HFF-Myc (cell line): ENCODE measurements at regions not wholly inside any gene's neighbourhood (a gene's known extent, or its start where the extent isn't known, plus 50 kb on each side); places are given as distances from the start of the nearest gene placed in this dataset.
"Not testable (repeated sequence)": the region's sequence is repeated elsewhere in the genome, so short reads cannot be mapped to it uniquely, and the experiment has no call there.

ENCODE experiments used
- DNase-seq: peaks from one replicate; pipeline ENCODE4 v3.0.0-alpha.2; 2011; ENCODE audit warnings: low read depth; ENCODE audit errors: extremely low read depth
- H3K4me3 ChIP-seq: replicated peaks from 2 replicates; pipeline ENCODE4 v1.5.1; 2011; ENCODE audit warnings: low read depth, mild to moderate bottlenecking, control low read depth, low read length
- TF ChIP-seq, protein P1 (sequence below): IDR thresholded peaks from 2 replicates; pipeline ENCODE4 v1.5.1; 2012; ENCODE audit warnings: mild to moderate bottlenecking, low read depth, low read length, control low read depth; ENCODE audit errors: missing control alignments

DNA sequence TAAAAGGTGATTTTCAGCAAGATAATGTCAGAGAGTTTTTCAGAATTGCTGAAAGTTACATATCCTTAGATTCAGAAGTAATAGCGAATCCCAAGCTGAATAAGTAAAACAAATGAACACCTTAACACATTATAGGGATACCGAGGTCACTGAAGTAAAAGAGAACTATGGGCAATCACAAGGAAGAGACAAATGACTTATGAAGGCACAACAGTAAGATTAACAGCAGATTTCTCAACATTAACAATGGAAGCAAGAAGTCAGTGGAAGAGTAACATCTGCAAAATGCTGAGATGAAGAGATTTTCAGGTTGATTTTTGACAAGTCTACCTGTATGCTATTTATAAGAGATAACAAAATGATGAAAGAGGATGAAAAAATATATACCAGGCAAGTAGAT is 86.1 kb upstream of the EZR start:
- DNase-seq: no peak
- no peak overlapping the region for H3K4me3 ChIP-seq
- TF ChIP-seq, protein P1, sequence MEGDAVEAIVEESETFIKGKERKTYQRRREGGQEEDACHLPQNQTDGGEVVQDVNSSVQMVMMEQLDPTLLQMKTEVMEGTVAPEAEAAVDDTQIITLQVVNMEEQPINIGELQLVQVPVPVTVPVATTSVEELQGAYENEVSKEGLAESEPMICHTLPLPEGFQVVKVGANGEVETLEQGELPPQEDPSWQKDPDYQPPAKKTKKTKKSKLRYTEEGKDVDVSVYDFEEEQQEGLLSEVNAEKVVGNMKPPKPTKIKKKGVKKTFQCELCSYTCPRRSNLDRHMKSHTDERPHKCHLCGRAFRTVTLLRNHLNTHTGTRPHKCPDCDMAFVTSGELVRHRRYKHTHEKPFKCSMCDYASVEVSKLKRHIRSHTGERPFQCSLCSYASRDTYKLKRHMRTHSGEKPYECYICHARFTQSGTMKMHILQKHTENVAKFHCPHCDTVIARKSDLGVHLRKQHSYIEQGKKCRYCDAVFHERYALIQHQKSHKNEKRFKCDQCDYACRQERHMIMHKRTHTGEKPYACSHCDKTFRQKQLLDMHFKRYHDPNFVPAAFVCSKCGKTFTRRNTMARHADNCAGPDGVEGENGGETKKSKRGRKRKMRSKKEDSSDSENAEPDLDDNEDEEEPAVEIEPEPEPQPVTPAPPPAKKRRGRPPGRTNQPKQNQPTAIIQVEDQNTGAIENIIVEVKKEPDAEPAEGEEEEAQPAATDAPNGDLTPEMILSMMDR: no peak

DNA sequence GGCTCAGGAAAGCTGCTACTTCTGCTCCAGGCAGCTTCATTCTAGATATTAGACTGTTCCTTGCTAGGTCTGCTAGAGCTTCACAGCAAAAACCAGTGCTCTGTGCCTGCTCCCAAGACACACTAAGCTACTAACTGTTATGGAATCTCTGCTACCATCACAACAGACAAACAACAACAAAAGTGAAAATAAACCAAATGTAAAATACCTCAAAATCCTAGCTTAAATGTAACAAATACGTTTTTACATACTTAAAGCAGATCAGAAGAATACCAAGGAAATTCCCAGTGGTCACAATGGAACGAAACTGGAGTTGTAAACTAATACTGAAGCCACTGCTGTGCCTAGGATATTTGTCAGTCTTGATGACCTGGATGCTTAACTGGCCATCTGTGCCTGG is 84.6 kb upstream of the EZR start:
- TF ChIP-seq, protein P1: no peak
- no peak for DNase-seq
- H3K4me3 ChIP-seq: no peak overlapping the region

DNA sequence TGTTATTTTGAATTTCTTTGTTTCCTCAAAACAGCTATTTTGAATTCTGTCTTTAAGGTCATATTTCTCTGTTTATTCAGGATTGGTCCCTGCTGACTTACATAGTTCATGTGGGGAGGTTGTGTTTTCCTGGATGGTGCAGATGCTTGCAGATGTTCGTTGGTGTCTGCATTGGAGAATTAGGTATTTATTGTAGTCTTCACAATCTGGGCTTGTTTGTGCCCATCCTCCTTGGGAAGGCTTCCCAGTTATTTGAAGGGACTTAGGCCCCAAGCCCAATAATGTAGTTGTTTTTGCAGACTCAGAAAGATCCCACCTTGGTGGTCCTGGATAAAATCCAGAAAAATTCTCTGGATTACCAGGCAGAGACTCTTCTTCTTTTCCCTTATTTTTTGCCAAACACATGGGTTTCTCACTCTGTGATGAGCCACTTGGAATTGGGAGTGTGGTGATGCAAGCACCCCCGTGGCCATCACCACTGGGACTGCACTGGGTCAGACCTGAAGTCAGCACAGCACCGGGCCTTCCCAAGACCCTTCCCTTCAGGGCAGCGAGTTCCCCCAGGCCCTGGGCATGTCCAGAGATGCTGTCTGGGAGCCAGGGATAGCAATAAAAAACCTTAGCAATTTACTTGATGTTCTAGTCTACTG is 81.6 kb upstream of the EZR start:
- TF ChIP-seq, protein P1: no peak
- no peak overlapping the region for H3K4me3 ChIP-seq
- no peak for DNase-seq

DNA sequence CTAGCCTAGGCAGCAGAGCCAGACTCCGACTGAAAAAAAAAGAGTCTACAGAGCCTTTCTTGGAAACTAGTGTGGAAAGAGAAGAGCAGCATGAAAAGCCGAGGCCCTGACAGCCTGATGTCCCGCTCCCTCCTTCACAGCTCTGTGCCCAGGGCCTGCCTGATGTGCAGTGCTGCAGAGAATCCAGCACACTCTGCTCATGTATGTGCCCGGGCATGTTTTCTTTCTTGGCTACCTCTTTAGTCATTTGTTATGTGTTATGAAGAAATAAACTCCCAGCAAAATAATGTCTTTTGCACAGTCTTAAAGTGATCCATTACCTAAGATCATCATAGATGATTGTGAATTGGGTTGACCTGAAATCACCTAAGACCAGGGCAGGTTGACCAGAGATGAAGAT is 78.1 kb upstream of the EZR start:
- H3K4me3 ChIP-seq: no peak overlapping the region
- DNase-seq: no peak
- TF ChIP-seq, protein P1: no peak

DNA sequence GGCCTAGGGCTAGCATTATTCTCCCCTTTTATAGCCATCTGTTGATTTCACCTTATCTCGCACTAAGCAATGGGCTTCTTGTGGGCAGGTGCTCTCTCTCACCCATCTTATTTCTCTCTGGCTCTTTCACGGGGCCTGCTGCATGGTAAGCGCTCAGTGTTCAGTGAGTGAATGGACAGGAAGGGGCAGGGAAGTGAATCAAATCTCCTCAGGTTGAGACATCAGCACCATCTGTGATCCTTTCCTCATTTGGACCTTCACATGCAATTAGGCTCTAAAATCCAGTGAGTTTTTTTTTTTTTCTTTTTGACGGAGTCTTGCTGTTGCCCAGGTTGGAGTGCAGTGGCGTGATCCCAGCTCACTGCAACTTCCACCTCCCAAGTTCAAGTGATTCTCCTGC is 76.5 kb upstream of the EZR start:
- no peak overlapping the region for H3K4me3 ChIP-seq
- DNase-seq: no peak
- TF ChIP-seq, protein P1: no peak

DNA sequence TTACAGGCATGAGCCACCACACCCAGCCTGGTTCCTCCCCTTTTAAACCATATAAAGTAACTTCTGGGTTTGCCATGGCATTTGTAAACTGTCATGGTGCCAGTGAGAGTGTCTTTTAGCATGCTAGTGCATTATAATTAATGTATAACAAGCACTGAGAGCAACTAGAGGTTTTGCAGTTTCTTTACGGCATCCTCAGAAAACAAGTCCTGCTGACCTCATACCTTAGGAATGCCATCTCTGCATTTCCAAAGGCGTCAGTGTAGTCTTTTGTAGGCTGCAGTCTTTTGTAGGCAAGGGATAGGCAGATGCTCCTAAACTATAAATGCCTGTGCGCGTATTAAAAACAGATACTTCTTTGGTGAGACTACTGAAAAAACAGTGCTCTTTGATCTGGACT is 75.0 kb upstream of the EZR start:
- TF ChIP-seq, protein P1: no peak
- no peak overlapping the region for H3K4me3 ChIP-seq
- DNase-seq: peak; percentile 90

DNA sequence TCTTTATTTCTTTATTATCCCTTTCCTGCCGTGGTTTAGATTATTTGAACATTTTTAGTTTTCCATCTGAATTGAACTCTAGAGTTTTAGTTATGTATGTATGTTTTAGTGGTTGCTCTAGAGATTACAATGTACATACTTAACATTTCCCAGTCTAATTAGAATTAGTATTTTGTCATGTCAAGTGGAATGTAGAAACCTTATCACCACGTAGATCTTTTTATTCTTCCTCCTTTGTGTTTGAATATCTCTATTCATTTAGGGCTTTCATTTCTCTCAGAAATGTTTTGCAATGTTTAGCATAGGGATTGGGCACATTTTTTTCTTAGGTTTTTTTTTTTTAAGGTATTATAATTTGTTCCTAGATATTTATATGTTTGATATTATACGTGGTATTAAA is 73.1 kb upstream of the EZR start:
- TF ChIP-seq, protein P1: no peak

DNA sequence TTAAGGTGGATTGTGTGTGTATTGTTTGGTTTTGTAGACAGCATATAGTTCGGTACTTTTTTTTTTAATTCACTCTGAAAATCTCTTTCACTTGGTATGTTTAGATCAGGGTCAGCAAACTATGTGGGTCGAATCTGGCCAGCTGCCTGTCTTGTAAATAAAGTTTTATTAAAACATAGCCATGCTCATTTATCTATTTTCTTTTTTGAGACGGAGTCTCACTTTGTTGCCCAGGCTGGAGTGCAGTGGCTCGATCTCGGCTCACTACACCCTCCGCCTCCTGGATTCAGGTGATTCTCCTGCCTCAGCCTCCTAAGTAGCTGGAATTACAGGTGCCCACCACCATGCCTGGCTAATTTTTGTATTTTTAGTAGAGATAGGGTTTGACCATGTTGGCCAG is 72.4 kb upstream of the EZR start:
- not testable (repeated sequence) for H3K4me3 ChIP-seq, DNase-seq

More for the DNA sequence above, 73.1 kb upstream of the EZR start:
- no peak overlapping the region for H3K4me3 ChIP-seq
- no peak for DNase-seq

DNA sequence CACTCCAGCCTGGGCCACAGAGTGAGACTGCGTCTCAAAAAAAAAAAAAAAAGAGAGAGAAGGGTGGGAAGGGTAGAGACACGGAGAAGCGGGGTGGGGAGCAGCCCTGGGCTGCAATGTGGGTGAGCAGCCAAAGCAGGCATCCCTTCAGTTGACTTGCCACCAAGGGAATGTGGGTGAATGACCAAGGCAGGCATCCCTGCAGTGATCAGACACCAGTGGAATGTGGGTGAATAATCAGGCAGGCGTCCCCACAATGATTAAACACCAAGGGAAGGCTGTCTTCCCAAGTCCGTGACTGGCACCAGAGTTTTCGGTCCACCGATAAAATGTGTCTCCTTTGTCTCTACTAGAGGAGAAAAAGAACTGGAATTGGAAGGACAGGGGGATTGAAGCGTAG is 69.0 kb upstream of the EZR start:
- DNase-seq, H3K4me3 ChIP-seq: not testable (repeated sequence)

DNA sequence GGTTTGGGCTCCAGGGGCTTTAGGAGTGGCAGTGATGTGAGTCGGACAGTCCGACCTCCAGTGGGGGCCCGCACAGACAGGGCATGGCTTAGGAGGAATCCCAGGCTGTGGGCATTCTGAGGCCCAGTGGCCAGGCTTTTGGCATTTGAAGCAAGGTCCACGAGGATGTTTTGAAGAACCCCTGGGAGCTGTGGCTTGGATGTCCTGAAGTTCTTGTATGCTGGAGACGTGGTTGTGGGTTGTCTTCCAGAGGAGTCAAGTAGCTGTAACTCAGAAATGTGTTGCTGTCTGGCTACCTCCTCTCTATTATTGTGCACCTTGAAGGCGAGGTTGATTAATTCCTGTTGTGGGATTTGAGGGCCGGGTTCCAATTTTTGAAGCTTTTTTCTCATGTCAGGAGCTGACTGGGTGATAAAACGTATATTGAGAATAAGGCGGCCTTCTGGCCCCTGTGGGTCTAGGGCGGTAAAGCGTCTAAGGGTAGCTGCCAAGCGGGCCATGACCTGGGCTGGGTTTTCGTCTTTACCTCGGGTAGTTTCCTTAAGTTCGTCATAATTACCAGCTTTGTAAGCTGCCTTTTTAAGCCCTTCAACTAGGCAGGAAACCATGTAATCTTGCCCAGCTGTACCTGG is 67.3 kb upstream of the EZR start:
- H3K4me3 ChIP-seq, DNase-seq: not testable (repeated sequence)
